Thyroid gland (tissue), 4 donors: ENCODE measurements at regions not wholly inside any gene's neighbourhood (a gene's known extent, or its start where the extent isn't known, plus 50 kb on each side); places are given as distances from the start of the nearest gene placed in this dataset.

Experiments
- DNase-seq, 2 donors: peaks; one replicate each; pipeline ENCODE4 v3.0.0-alpha.2; 2019
- H3K27ac ChIP-seq, 3 donors: fragments of 200-600 bp; sonication (generic); 1 replicate in 2 of 3; 2 replicates in 1 of 3; pipeline ENCODE4 v1.5.1; 2016 to 2019; ENCODE audit warnings: mild to moderate bottlenecking in 1 of 3, moderate library complexity in 1 of 3
- H3K27me3 ChIP-seq: fragments of 200-600 bp; sonication (generic); one replicate; pipeline ENCODE4 v1.5.1; 2019
- H3K36me3 ChIP-seq, 2 donors: fragments of 200-600 bp; sonication (generic); one replicate each; pipeline ENCODE4 v1.5.1; 2016 to 2019
- H3K4me1 ChIP-seq, 2 donors: fragments of 200-600 bp; sonication (generic); one replicate each; pipeline ENCODE4 v1.5.1; 2017 to 2019
- H3K4me3 ChIP-seq, 3 donors: fragments of 200-600 bp; sonication (generic); replicated peaks in 1 of 3; 1 replicate in 2 of 3; 2 replicates in 1 of 3; pipeline ENCODE4 v1.5.1; 2016; ENCODE audit warnings: mild to moderate bottlenecking in 1 of 3
- H3K9me3 ChIP-seq: fragments of 200-600 bp; sonication (generic); one replicate; pipeline ENCODE4 v1.5.1; 2017
- CTCF ChIP-seq, 6 experiments: fragments of 200-600 bp in 3 of 6; fragments of 450-650 bp in 3 of 6; sonication (generic) in 3 of 6; IDR thresholded peaks; one replicate each; pipeline ENCODE4 v1.5.1; 2016 to 2019; ENCODE audit warnings: antibody characterized with exemption in 6 of 6, mild to moderate bottlenecking in 2 of 6, inconsistent platforms in 1 of 6, moderate library complexity in 1 of 6
- POLR2A ChIP-seq, 2 donors: fragments of 450-650 bp; IDR thresholded peaks; one replicate each; pipeline ENCODE4 v1.6.1; 2017; ENCODE audit warnings: antibody characterized with exemption in 2 of 2, mild to moderate bottlenecking in 2 of 2, moderate library complexity in 1 of 2
- WGBS, 2 donors: methylation state at CpG; one replicate each; pipeline ENCODE4 v1.1.5; 2017; 5-methylcytosine and 5-hydroxymethylcytosine counted together
- intact Hi-C: fragments of 100-400 bp; cut with DNase I; formaldehyde crosslinking; loops from one replicate; pipeline ENCODE4 v1.15.1; 2023

GRCh38 chr13:48782429-48782840 lies 128.7 kb downstream of the CYSLTR2 start:
- Histone ChIP-seq H3K4me1 (no peaks in the 10 kb centered on the region), H3K4me3 (no peak overlapping the region), H3K9me3 (no peaks in the 10 kb centered on the region), H3K27me3 (no peaks in the 10 kb centered on the region), H3K36me3 (no peaks in the 10 kb centered on the region), H3K27ac (no peak overlapping the region)
- WGBS, 2 donors: 41 to 43% methylated on average over 3 of the region's 3 CpGs
- peak; percentile 52 to 63 for DNase-seq
- TF ChIP-seq CTCF (IDR thresholded peaks at IDR 0.05): no peak
- intact Hi-C loops: no loop called here

GRCh38 chr13:48783181-48783630 lies 129.5 kb downstream of the CYSLTR2 start:
- Histone ChIP-seq H3K36me3 (no peaks in the 10 kb centered on the region), H3K9me3 (no peaks in the 10 kb centered on the region), H3K27me3 (no peaks in the 10 kb centered on the region), H3K4me3 (no peak overlapping the region), H3K27ac (no peak overlapping the region), H3K4me1 (no peaks in the 10 kb centered on the region)
- TF ChIP-seq POLR2A (IDR thresholded peaks at IDR 0.05) (no peak), CTCF (IDR thresholded peaks at IDR 0.05) (no peak)
- WGBS, 2 donors: 59 to 72% methylated on average over 7 of the region's 7 CpGs
- intact Hi-C loops: no loop called here
- DNase-seq: peak; percentile 32 to 39

GRCh38 chr13:48783695-48784230 lies 130.0 kb downstream of the CYSLTR2 start:
- TF ChIP-seq CTCF (IDR thresholded peaks at IDR 0.05): no peak
- no peak for TF ChIP-seq POLR2A (IDR thresholded peaks at IDR 0.05)
- no peak for DNase-seq
- Histone ChIP-seq H3K36me3 (no peaks in the 10 kb centered on the region), H3K27ac (no peak overlapping the region), H3K4me3 (no peak overlapping the region), H3K9me3 (no peaks in the 10 kb centered on the region), H3K4me1 (no peaks in the 10 kb centered on the region), H3K27me3 (no peaks in the 10 kb centered on the region)
- intact Hi-C loops: no loop called here
- WGBS, 2 donors: 94 to 100% methylated on average over 4 of the region's 4 CpGs

- Histone ChIP-seq H3K4me1 (no peaks in the 10 kb centered on the region), H3K27me3 (no peaks in the 10 kb centered on the region), H3K4me3 (no peak overlapping the region), H3K27ac (no peak overlapping the region), H3K36me3 (no peaks in the 10 kb centered on the region), H3K9me3 (no peaks in the 10 kb centered on the region)
- DNase-seq: no peak
- TF ChIP-seq CTCF (IDR thresholded peaks at IDR 0.05): no peak
- TF ChIP-seq POLR2A (IDR thresholded peaks at IDR 0.05): no peak
- whole genome bisulfite sequencing, 2 donors: 91 to 93% methylated on average over 3 of the region's 3 CpGs
- intact Hi-C loops: no loop called here
Observed at GRCh38 chr13:48784916-48785548, 131.3 kb downstream of the CYSLTR2 start.

- H3K27me3 ChIP-seq: no peaks in the 10 kb centered on the region
- intact Hi-C loops: no loop called here
- H3K9me3 ChIP-seq: no peaks in the 10 kb centered on the region
- no peak for TF ChIP-seq CTCF (IDR thresholded peaks at IDR 0.05)
- TF ChIP-seq POLR2A (IDR thresholded peaks at IDR 0.05): no peak
- no peaks in the 10 kb centered on the region for H3K4me1 ChIP-seq
- no peak for DNase-seq
- no peak overlapping the region for H3K4me3 ChIP-seq
- no peak overlapping the region for H3K27ac ChIP-seq
- WGBS, 2 donors: 65 to 69% methylated on average over 3 of the region's 3 CpGs
- H3K36me3 ChIP-seq: no peaks in the 10 kb centered on the region
Observed at GRCh38 chr13:48790199-48790598, 136.5 kb downstream of the CYSLTR2 start.
